Stimulated activated CD4-positive, alpha-beta T cell treated with anti-CD3 and anti-CD28 coated beads, Interleukin-2, amount 100 ng/mL, for 4 hours (primary cell): ENCODE measurements at regions not wholly inside any gene's neighbourhood (a gene's known extent, or its start where the extent isn't known, plus 50 kb on each side); places are given as distances from the start of the nearest gene placed in this dataset.
A peak's percentile ranks its signal among the peaks of the same experiment; 100 is the strongest.

Experiments
- DNase-seq: peaks from one replicate; pipeline ENCODE4 v3.0.0-alpha.2; 2020; ENCODE audit warnings: low read depth

DNA sequence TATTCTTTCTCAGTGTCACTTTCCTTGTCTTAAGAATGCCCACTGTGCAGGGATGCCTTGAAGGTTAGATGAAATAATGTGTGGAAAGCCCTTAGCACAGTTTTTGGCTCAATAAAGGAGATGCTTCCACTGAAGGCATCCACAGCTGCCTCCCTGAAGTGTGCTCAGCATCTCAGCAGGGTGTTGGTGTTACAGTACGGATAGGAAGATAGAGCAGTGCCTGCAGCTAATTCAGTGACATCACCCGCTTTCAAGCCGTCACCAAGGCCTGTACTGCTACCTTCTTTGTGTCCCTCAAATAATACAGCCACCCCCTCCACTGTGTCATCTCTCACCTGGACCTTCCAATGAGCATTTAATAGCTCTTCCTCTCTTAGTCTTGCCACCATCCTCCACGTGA lies 59.0 kb downstream of the NDUFS5 start:
- no peak for DNase-seq

DNA sequence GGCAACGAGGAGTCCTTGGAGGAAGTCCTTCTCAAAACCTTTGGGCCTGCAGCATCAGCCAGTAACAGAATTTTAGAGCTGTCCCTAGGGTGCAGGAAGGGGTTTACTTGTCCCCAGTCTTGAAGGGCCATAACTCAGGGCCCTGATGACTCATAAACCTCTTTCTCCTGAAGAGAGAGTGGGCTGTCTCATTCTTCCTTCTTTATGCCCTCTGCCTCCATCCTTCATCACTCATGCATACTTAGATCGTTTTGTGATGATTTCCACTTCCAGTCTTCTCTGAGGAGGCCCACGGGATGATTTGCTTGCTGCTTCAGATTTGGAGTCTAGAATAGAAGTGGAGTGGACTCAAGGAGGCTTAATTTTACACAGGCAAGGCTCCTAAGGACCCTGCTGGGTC lies 60.2 kb downstream of the NDUFS5 start:
- DNase-seq, result no peak

DNA sequence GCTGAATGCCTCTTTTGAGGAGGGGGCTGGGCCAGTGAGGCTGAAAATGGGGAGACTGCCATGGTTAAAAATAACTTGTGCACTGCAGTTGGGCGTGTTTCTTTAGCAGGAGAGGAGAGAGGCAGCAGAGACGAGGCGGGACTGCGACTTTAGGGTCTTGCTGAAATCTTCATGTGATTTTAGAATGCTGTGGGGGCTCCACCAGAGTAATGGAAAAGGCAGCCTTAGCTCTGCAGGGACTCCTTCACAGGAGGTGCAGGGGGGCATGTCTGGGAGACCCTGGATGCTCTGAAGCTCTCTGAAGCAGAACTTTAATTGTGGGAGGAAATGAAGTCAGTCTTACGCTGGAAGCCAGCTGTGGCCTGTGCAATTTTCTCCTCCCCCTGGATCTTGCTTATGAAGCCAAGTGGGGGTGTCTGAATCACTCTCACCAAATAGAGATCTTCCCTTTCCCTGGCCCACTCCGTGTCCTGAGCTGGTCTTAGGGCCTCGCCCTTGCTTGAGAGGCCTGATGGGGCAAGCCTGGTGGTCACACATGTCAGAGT lies 60.8 kb downstream of the NDUFS5 start:
- DNase-seq, result no peak

DNA sequence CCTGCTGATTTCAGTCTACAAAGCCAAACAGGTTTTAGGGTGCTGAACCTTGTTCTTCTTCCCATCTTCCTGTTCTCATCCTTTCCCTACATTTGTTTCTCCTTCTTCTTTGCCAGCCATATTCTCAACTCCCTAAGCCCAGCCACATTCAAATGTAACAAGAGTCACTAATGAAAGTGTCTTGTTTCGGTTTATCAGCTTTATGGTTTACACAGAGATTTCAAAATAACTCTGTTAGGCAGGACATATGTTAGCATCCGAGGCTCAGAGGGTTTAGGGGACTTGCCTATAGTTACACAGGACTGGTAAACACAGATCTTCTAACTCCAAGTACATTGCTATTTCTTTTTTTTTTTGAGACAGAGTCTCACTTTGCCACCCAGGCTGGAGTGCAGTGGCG lies 61.3 kb downstream of the NDUFS5 start:
- no peak for DNase-seq

DNA sequence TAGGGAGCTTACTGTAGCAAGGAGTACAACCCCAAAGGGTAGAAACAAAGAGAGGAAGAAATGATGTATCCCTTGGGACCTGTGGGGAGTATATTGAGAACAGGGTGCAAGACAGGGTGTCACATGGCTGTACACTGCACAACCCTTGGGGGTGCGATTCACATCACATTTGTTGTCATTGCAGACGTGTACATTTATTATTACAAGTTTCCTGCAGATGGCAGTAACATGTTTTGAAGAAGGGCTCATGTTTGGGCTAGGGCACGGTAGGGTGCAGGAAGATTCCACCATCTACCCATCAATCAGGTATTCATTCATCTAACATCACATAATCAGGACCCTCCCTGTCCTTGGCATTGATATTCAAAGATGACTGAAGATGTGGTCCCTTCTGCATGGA lies 62.5 kb downstream of the NDUFS5 start:
- no peak for DNase-seq

DNA sequence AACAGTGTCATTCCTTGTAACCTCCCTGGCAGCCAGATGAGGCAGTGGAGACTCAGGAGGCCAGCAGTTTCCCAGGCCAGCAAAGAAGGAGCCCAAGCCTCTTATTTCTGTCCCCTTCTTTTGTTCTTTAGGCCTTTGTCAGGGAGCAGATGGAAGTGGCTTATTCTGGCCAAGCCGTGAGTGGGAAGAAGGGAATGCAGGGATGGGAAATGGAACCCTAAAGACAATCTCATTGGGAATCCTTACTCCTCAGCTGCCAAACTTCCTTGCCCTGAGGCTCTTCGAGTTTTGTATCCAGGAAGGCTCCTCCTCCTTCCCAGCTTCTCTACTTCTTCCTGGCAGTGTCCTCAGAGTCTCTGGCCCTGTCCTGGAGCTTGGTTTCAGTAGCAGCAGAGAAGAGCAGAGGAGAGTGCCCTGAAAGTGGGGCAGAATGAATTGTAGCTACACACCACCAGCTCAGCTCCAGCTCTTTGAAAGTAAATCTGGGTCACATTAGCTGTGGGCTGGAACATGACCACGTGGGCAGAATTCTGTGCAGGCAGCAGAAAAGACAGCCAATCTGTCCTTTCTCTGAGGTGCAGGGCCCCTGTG lies 63.9 kb downstream of the NDUFS5 start:
- no peak for DNase-seq

DNA sequence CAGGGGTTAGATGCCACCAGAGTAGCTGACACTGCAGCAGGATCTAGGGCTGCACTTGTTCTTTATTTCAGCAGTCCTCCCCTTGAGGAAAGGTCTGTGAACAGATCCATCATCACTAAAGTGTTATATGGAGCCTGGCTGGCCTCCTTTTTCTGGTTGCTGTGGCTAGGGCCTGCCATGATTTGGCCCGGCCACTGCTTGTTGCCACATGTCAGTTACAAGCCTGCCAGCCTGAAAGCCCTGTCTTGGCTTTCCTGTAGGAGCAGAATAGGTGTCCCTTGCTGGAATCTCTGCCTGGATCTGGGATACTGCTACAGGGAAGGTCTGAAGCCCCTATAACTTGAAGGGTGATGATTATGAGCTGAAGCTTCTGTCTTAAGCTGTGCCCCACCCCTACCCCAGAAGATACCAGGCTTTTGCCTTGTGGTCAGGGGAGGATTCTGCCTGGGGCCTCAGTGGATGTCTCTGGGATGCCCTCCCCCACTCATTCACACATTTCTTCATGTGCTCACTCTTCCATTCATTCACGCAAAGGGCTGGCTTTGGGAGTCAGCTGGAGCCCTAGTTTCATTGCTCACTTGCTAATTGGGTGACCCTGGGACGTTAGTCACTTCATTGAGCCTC lies 64.7 kb downstream of the NDUFS5 start:
- no peak for DNase-seq

DNA sequence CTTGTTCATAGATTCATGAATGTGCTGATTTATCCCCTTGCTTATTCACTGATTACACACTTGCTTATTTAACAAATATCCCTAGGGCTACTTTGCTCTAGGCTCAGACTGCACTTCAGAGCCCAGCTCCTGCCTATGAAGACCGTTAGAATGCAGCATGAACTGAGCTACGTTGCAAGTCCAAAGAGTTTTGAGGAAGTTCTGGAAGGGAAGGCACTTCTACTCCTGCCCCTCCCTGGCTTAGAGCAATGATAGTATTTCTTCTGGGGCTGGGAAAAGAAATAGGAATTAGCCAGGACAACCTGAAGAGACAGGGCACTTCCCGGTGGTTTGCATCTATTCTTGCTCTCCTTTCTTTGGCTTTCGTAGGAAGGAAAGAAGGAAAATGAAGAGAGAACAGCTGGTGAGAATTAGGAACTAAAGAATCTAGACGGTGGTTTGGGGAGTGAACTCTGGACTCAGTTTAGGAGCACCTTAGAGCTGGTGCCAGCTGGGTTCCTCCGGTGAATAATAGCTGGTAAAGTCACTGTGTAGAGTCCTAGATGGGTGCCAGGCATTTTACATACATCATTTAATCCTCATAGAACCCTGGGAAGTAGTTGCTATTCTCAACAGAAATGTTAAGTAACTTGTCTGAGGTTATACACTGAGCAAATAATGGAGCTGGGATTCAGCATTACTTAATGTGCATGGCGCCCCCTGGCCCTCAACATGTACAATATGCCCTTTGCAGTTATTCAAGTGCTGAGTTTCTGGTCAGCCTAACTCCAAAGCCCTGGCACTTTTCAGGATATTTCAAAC lies 65.9 kb downstream of the NDUFS5 start:
- DNase-seq, result no peak

DNA sequence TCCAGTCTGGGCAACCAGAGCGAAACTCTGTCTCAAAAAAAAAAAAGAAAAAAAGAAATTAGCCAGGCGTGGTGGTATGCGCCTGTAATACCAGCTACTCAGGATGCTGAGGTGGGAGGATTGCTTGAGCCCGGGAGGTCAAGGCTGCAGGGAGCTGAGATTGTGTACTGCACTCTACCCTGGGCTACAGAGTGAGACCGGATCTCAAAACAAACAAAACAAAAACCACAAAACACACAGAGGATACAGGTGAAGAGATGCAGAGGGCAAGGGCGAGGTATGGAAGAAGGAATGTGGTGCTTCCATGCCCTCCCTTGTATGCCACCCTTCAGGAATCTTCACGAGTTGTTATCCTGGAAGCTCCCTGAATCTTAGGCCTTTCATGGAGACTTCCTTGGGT lies 68.5 kb downstream of the NDUFS5 start:
- no peak for DNase-seq

DNA sequence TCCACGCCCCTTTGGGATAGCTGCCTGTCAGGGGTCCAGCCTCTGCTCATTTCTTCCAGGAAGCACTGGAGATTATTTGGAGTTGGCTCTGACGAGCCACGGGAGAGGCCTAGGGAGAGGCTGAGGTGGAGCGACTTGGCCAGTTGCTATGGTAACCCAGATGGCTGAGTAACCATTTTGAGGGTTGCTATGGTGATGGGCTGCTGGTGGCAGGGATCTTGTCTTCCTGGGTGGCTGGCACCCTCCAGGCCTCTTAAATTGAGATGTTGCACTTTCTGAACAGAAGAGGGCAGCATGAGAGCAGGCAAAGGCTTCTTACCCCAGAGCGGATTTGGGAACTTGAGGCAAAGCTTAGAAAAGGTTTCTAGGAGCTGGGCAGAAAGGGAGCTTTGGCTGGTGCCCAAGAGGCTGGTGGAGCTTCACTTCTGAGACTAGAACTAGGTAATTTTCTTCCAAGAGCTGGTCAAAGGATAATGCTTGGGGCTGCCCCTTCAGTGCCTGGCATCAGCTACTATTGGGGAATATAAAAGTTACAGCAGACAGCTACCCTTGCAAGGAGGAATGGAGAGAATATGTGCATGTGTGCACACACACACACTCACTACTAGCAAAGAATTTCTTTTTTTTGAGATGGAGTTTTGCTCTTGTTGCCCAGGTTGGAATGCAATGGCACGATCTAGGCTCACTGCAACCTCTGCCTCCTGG lies 72.5 kb downstream of the NDUFS5 start:
- peak; percentile 58 for DNase-seq

DNA sequence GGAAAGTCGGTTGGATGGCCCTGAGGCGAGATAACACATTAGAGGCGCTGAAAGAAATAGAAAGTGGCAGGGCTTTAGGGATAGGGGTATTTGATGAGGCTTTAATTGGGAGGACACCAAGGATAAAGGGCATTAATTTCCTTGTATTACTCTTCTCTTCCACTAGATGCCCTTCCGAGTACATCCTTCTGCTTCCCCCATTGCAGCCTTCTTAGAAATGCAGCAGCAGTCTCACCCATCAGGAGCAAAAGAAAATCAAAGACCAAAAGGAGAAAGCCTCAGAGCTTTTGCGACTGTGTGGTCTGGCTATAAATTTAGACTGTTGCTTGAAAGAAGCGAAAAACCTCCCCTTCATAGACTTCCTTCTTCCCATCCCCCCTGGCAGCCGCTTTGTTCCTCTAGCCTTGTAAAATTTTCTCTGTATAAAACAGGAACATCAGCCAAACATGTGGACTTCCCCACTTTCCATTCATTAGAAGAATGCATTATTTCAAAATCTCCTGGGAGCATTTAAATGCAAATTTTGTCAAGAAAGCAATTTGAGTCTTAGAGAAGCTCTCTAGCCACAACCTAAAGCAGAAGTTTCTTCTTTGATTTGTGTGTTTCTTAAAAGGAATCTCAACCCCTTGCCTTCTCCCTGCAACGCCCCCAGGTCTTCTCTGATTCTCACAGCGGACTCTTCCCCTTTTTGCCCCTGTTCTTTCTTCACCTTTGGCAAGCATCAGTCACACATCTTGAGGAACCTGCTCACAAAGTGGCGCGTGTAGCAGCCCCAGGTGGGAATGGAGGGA lies 76.6 kb downstream of the NDUFS5 start:
- DNase-seq, result no peak

DNA sequence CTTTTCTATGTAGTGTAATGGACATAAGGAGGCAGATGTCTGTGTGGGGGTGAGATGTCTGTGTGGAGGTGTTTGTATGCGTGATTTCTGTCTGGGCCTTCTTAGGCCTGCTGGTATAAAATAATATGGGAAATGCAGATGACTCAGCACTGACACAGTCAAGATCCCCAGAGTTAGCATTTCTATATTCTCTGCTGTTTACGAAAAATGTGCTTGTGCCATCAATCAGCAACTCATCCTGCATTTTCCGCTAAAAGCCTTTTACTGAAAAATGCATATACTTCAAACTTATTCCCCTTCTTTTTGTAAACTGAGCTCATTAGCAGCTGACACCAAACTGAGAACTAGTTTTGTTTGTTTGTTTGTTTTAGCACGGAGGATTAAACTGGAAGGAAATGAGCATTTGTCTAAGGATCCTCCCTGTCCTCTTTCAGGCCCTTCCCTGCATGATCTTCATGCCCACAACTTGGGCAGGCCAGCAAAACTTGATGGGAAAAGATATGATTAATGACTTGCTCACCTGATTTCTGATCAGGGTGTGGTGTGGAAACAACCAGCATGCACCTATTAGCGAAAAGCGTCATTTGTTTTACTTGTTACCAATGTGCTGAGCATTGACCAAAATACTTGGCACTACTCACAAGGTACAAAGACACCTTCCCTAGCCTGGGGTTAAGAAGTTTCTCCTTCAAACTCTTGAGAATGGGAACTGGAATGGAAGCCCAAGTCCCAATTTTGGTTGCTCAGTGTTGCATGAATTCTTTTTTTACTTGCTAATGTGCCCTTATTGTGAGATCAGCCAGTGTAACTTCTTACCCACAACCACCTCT lies 77.4 kb downstream of the NDUFS5 start:
- no peak for DNase-seq

DNA sequence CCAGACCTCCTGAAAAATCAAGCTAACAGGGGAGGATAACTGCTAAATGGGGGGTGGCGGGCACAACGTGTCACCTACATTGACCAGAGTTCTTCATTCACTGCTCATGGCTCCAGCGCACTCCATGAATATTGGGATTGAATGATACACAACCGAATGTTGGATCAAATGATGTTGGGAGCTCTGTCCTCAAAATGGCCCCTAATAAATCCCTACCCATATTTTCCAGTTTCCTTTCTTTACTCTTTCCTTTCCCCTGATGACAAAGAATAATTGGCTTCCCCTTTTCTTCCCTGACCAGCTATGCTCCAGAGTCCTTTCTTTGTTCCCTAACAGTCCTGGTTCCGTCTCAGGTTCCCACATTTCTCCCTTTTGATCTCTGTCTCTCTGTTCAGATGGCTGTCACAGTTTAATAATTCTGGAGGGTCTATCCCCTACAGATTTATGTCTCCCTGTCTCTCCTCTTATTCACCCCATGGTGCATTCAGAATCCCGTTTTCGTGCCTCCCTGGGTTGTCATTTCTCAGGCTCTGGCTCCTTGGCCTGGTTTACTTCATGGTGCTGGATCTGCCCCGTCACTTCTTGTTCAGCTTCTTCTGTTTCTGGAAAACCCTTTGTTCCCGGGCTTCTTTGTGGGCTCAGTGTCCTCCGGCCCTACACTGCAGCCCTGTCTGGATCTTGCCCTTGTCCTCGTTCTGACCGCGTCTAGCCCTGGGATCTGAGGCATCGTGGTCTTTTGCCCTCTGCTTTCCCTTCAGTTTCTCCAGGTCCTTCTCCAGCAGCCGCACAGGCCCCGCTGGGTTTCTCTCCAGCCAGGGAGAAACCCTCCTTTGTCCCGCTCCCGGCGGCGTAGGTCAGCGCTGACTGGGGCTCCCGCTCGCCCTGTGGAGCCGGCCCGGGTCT lies 78.3 kb downstream of the NDUFS5 start:
- DNase-seq, result no peak

DNA sequence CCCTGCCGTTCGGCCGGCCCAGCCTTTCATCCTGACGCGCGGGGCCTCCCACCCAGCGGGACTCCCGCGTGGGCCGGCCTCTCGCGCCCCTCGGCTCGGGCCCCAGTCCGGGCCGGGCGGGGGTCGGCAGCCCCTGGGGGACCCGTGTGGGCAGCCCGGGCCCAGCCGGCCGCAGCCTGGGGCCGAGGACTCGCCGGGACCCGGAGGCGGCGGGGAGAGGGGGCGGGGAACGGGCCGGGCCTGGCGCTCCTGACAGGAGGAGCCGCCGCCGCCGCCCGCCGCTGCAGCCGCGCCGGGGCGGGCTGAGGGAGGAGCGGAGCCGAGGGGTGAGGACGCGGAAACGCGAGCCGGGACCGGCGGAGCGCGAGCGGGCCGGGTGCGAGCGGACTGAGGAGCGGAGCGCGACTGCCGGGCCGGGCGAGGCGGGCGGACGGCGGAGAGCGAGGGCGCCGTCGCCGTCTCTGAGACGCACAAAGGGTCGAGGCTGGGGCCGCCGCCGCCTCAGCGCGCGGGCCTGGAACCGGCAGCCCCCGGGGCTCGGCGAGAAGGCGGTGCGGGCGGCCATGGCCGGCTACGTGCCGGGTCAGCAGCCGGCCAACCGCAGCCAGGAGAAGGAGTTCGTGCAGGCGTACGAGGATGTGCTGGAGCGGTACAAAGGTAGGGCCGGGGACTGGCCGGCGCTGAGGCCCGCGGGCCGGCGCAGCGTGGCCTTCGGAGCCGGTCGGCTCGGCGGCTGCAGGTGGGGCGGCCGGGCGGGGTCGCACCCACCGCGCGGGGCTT lies 79.1 kb downstream of the NDUFS5 start:
- DNase-seq, result peak; percentile 62

DNA sequence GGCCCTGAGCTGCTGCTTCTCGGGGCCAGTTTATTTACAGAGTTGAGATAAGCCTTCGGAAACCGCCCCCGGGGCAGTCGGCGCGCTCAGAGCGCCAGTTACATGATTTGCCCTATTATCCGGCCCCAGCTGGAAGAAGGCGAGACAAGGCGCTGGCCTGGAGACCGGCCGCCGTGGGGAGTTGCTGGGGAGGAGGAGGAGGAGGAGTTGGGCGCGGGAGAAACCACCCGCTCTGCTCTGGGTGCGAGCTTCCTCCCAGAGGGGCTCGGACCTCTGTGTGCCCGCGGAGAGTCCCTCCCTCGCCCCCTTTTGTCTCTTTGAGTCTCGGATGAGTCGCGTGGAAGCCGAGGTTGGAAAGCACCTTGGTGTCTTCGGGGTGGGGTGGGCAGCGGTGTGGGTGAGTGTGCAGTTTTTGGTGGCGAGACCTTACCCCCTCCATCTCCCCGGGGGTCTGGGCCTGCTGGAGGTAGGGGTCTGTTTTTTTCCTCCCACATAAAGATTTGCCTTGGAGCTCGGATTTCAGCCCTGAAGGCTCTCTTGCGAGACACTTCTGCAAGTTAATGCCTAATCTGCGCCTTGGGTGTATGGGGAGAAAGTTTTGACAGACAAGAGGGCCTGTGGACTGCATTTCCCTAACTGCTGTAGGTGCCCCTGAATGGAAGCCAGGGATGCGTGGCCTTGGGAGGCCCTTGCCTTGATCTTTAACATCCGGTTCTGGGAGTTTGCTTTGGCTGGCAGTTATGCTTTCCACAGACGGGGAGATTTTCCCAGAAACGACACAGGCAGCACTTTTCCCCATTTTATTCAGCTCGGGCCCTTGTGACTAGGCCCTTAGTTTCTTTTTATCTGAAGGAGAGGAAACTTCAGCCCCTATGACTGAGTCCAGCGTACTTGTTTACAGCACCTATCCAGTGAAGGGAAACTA lies 80.0 kb downstream of the NDUFS5 start:
- no peak for DNase-seq

DNA sequence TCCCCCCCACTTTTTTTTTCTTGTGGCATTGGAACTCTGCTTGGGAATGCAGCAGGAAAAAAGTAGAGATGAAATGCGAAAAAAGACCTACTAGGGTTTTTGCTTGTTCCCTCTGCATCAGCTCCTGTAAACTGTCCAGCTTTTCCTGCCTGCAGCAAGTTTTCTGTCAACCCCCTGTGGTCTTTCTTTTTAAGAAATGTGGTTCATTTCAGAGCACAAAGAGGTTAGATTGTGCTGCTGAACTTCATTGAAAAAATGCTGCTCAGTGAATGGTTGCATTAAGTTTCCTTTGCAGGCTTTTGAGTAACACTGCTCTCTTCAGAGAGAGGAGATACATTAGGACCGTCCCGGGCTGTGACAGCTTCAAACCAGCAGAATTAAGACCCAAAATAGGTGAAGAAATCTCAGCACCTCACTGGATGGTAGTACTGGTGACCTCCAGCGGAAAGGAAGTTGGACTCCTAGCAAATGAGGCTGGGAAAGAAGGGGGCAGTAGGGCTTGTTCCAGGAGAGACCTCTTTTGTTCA lies 80.7 kb downstream of the NDUFS5 start:
- DNase-seq, result no peak
